UCSD-AML1 (cell line): ENCODE measurements at regions not wholly inside any gene's neighbourhood (a gene's known extent, or its start where the extent isn't known, plus 50 kb on each side); places are given as distances from the start of the nearest gene placed in this dataset.
"Not testable (repeated sequence)": the region's sequence is repeated elsewhere in the genome, so short reads cannot be mapped to it uniquely, and the experiment has no call there.

Experiments used
- DNase-seq: peaks from one replicate; lab custom pipeline; 2025; ENCODE audit not compliant: unreplicated experiment; lab: John Stamatoyannopoulos, UW

- no peak for DNase-seq
These were observed 109.2 kb downstream of the OSTF1 start for GRCh38 chr9:75197561-75197960.

GRCh38 chr9:75198436-75198835 lies 110.1 kb downstream of the OSTF1 start:
- DNase-seq = no peak

- no peak for DNase-seq
These were observed 112.7 kb downstream of the OSTF1 start for GRCh38 chr9:75200892-75201470.

GRCh38 chr9:75201480-75202209 lies 113.3 kb downstream of the OSTF1 start:
- no peak for DNase-seq

GRCh38 chr9:75207997-75208396 lies 119.7 kb downstream of the OSTF1 start:
- not testable (repeated sequence) for DNase-seq

GRCh38 chr9:75210215-75210614 lies 121.9 kb downstream of the OSTF1 start:
- no peak for DNase-seq

- DNase-seq = no peak
These were observed 125.5 kb downstream of the OSTF1 start for GRCh38 chr9:75213765-75214164.

- no peak for DNase-seq
These were observed 138.3 kb downstream of the OSTF1 start for GRCh38 chr9:75226403-75227139.

- DNase-seq = no peak
These were observed 140.6 kb downstream of the OSTF1 start for GRCh38 chr9:75228893-75229292.

- no peak for DNase-seq
These were observed 141.5 kb downstream of the OSTF1 start for GRCh38 chr9:75229605-75230332.

- no peak for DNase-seq
These were observed 142.2 kb downstream of the OSTF1 start for GRCh38 chr9:75230469-75230868.

- no peak for DNase-seq
These were observed 142.9 kb downstream of the OSTF1 start for GRCh38 chr9:75231167-75231566.

GRCh38 chr9:75233011-75233410 lies 144.7 kb downstream of the OSTF1 start:
- DNase-seq = no peak

- no peak for DNase-seq
These were observed 147.3 kb downstream of the OSTF1 start for GRCh38 chr9:75235632-75236031.

- DNase-seq = peak; percentile 37
These were observed 150.1 kb downstream of the OSTF1 start for GRCh38 chr9:75238311-75238976.

GRCh38 chr9:75239176-75239575 lies 150.9 kb downstream of the OSTF1 start:
- no peak for DNase-seq

GRCh38 chr9:75242426-75242825 lies 154.1 kb downstream of the OSTF1 start:
- no peak for DNase-seq

- no peak for DNase-seq
These were observed 158.6 kb downstream of the OSTF1 start for GRCh38 chr9:75246949-75247348.

GRCh38 chr9:75265525-75265972 lies 177.2 kb downstream of the OSTF1 start:
- DNase-seq = no peak

GRCh38 chr9:75269197-75269596 lies 180.9 kb downstream of the OSTF1 start:
- no peak for DNase-seq

GRCh38 chr9:75273055-75273454 lies 184.7 kb downstream of the OSTF1 start:
- DNase-seq = not testable (repeated sequence)
